Endothelial cell of umbilical vein (primary cell): ENCODE measurements at regions not wholly inside any gene's neighbourhood (a gene's known extent, or its start where the extent isn't known, plus 50 kb on each side); places are given as distances from the start of the nearest gene placed in this dataset.

ENCODE experiments used
- BruUV-seq: library from RNA; stranded (reverse); fragments of 400-500 nt; replicated peaks from 2 replicates; lab custom pipeline; 2021; lab: Mats Ljungman, UMichigan
- CTCF ChIA-PET: fragments of 300-600, 350-600 bp; sonication (Branson Sonifier 250); formaldehyde crosslinking; loops from one replicate; lab custom pipeline; 2021; ENCODE audit warnings: antibody characterized with exemption, inconsistent platforms; lab: Charles Lee
- POLR2A ChIA-PET: fragments of 300-600, 350-600 bp; sonication (Branson Sonifier 250); formaldehyde crosslinking; loops from one replicate; lab custom pipeline; 2021; ENCODE audit warnings: antibody characterized with exemption, inconsistent platforms; lab: Charles Lee
- DNase-seq: peaks from one replicate; pipeline ENCODE4 v3.0.0-alpha.2; 2011; ENCODE audit warnings: low read depth, low spot score
- FAIRE-seq: peaks from 2 replicates; lab custom pipeline; 2011; peaks lifted over from hg19 to GRCh38; lab: Jason Lieb, UNC
- H2AFZ ChIP-seq: 2 replicates; pipeline ENCODE4 v1.6.0; 2012; ENCODE audit warnings: low read depth, low read length, control low read depth, inconsistent platforms
- H3K27ac ChIP-seq: 2 replicates; pipeline ENCODE4 v1.5.1; 2011; ENCODE audit warnings: low read depth, mild to moderate bottlenecking, control low read depth, low read length, moderate library complexity; ENCODE audit not compliant: insufficient read depth
- H3K27me3 ChIP-seq, 2 experiments: 2 replicates each; pipeline versions ENCODE4 v1.6.0 to v1.6.1; 2011; ENCODE audit warnings: low read length in 2 of 2, mixed read lengths in 1 of 2; ENCODE audit not compliant: control insufficient read depth in 2 of 2, insufficient read depth in 2 of 2
- H3K36me3 ChIP-seq, 2 experiments: 2 replicates in 1 of 2; 3 replicates in 1 of 2; pipeline ENCODE4 v1.5.1; 2011; ENCODE audit warnings: low read length in 2 of 2, mild to moderate bottlenecking in 1 of 2, moderate library complexity in 1 of 2; ENCODE audit not compliant: control insufficient read depth in 2 of 2, insufficient read depth in 2 of 2; ENCODE audit errors: extremely low read depth in 1 of 2
- H3K4me1 ChIP-seq: 3 replicates; pipeline ENCODE4 v1.5.1; 2011; ENCODE audit warnings: mild to moderate bottlenecking, low read length; ENCODE audit not compliant: control insufficient read depth, insufficient read depth; ENCODE audit errors: extremely low read depth
- H3K4me2 ChIP-seq: 2 replicates; pipeline ENCODE4 v1.6.1; 2011; ENCODE audit warnings: low read length, control low read depth, mixed read lengths; ENCODE audit not compliant: insufficient read depth
- H3K4me3 ChIP-seq, 3 experiments: fragments of 200-600 bp in 1 of 3; sonication (generic), shearing (Covaris generic) in 1 of 3; replicated peaks in 1 of 3; 2 replicates each; pipeline ENCODE4 v1.5.1; 2011 to 2016; ENCODE audit warnings: control low read depth in 3 of 3, low read length in 3 of 3, mild to moderate bottlenecking in 2 of 3, inconsistent platforms in 1 of 3, low read depth in 1 of 3, moderate library complexity in 1 of 3; ENCODE audit not compliant: insufficient read depth in 1 of 3
- H3K79me2 ChIP-seq: 2 replicates; pipeline ENCODE4 v1.6.0; 2012; ENCODE audit warnings: low read length, inconsistent platforms; ENCODE audit not compliant: control insufficient read depth, insufficient read depth
- H3K9ac ChIP-seq: replicated peaks from 2 replicates; pipeline ENCODE3; 2011; ENCODE audit warnings: low read length, control low read depth; ENCODE audit not compliant: insufficient read depth; ENCODE audit errors: extremely low read depth
- H3K9me1 ChIP-seq: replicated peaks from 3 replicates; pipeline ENCODE4 v1.6.0; 2011; ENCODE audit warnings: mild to moderate bottlenecking, low read length; ENCODE audit not compliant: control insufficient read depth, insufficient read depth; ENCODE audit errors: extremely low read depth
- H3K9me3 ChIP-seq: replicated peaks from 2 replicates; pipeline ENCODE4 v1.5.1; 2012; ENCODE audit warnings: low read length, inconsistent platforms; ENCODE audit not compliant: control insufficient read depth, insufficient read depth
- H4K20me1 ChIP-seq: replicated peaks from 2 replicates; pipeline ENCODE3; 2011; ENCODE audit warnings: mild to moderate bottlenecking, low read length; ENCODE audit not compliant: control insufficient read depth, insufficient read depth; ENCODE audit errors: extremely low read depth
- EZH2 ChIP-seq: IDR thresholded peaks from 2 replicates; pipeline ENCODE4 v1.6.1; 2012; ENCODE audit warnings: borderline replicate concordance, low read depth, mild to moderate bottlenecking, moderate library complexity, low read length, inconsistent platforms; ENCODE audit not compliant: severe bottlenecking
- FOS ChIP-seq: IDR thresholded peaks from 2 replicates; pipeline ENCODE4 v1.6.1; 2011; ENCODE audit warnings: mild to moderate bottlenecking, low read length, moderate library complexity, borderline replicate concordance; ENCODE audit not compliant: insufficient read depth
- GATA2 ChIP-seq: IDR thresholded peaks from 2 replicates; pipeline ENCODE4 v1.7.0; 2011; ENCODE audit warnings: low read depth, mild to moderate bottlenecking, moderate library complexity, mixed read lengths, low read length; ENCODE audit not compliant: insufficient read length, insufficient read depth
- JUN ChIP-seq: IDR thresholded peaks from 2 replicates; pipeline ENCODE4 v1.6.1; 2011; ENCODE audit warnings: borderline replicate concordance, low read depth; ENCODE audit not compliant: insufficient read length, insufficient read depth
- MYC ChIP-seq: IDR thresholded peaks from one replicate; pipeline ENCODE4 v1.6.1; 2011; ENCODE audit warnings: mild to moderate bottlenecking, low read depth, low read length
- POLR2A ChIP-seq: IDR thresholded peaks from 2 replicates; pipeline ENCODE4 v1.6.1; 2012; ENCODE audit warnings: low read depth, mild to moderate bottlenecking, control low read depth, low read length
- POLR2AphosphoS5 ChIP-seq: IDR thresholded peaks from 2 replicates; pipeline ENCODE4 v1.6.1; 2012; ENCODE audit warnings: low read depth, mild to moderate bottlenecking, control low read depth, low read length, moderate library complexity; ENCODE audit not compliant: insufficient read depth
- dilution Hi-C: fragments of 300-500 bp; cut with MboI; formaldehyde crosslinking; loops from one replicate; pipeline ENCODE4 v1.15.0; 2019; ENCODE audit warnings: low sequenced_read_pairs; ENCODE audit not compliant: extremely low pct_ligation_motif_present
- intact Hi-C: fragments of 100-400 bp; cut with micrococcal nuclease; formaldehyde crosslinking; loops from one replicate; pipeline ENCODE4 v1.10.0; 2022
- TF ChIP-seq, protein P1 (sequence below), 2 donors: IDR thresholded peaks; 1 replicate in 1 of 2; 2 replicates in 1 of 2; pipeline ENCODE4 v1.5.1; 2011; ENCODE audit warnings: low read length in 2 of 2, mild to moderate bottlenecking in 2 of 2, moderate library complexity in 2 of 2, control low read depth in 1 of 2, inconsistent platforms in 1 of 2, low read depth in 1 of 2; ENCODE audit not compliant: insufficient read depth in 1 of 2; ENCODE audit errors: extremely low read depth in 1 of 2
- TF ChIP-seq, protein P2 (sequence below): IDR thresholded peaks from 2 replicates; pipeline ENCODE4 v1.6.1; 2011; ENCODE audit not compliant: insufficient read depth, insufficient read length

DNA sequence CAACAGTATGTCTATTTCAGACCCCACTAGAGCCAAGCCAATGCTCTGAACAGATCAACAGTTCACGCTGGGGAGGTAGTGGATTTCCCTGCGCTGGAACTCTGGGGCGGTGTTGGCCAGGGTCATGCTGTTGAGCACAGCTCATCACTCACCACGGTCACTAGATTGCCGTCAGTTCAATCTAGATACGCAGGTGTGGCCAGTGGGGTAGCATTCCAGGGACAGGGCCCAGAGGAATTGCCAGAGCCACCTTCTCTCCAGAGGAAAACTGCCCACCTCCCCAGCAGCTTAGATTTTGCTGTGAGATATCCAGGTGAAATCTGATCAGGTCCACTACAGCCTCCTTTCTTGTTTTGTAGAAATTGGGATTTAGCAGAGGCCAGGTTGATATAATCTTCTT, 101.8 kb downstream of the SOX11 start:
- CTCF ChIA-PET = no interaction called here
- no TSS peak for BruUV-seq
- H3K9ac ChIP-seq = no peak overlapping the region
- H3K36me3 ChIP-seq = no peaks in the 10 kb centered on the region
- FAIRE-seq = no peak
- dilution Hi-C loops = no loop called here
- no peak overlapping the region for H3K4me2 ChIP-seq
- H3K27ac ChIP-seq = no peak overlapping the region
- H3K9me3 ChIP-seq = peaks cover 5% of the 10 kb centered on the region
- H3K9me1 ChIP-seq = no peaks in the 10 kb centered on the region
- DNase-seq = no peak
- no peak for TF ChIP-seq FOS
- no peak for TF ChIP-seq GATA2
- TF ChIP-seq JUN = no peak
- no peak for TF ChIP-seq POLR2AphosphoS5
- TF ChIP-seq MYC = no peak
- TF ChIP-seq, protein P1, sequence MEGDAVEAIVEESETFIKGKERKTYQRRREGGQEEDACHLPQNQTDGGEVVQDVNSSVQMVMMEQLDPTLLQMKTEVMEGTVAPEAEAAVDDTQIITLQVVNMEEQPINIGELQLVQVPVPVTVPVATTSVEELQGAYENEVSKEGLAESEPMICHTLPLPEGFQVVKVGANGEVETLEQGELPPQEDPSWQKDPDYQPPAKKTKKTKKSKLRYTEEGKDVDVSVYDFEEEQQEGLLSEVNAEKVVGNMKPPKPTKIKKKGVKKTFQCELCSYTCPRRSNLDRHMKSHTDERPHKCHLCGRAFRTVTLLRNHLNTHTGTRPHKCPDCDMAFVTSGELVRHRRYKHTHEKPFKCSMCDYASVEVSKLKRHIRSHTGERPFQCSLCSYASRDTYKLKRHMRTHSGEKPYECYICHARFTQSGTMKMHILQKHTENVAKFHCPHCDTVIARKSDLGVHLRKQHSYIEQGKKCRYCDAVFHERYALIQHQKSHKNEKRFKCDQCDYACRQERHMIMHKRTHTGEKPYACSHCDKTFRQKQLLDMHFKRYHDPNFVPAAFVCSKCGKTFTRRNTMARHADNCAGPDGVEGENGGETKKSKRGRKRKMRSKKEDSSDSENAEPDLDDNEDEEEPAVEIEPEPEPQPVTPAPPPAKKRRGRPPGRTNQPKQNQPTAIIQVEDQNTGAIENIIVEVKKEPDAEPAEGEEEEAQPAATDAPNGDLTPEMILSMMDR (IDR thresholded peaks at IDR 0.05; ENCODE audit: extremely low read depth in 1 of 2, insufficient read depth in 1 of 2, low read depth in 1 of 2, low read length in 2 of 2) = no peak
- TF ChIP-seq POLR2A = no peak
- TF ChIP-seq, protein P2, sequence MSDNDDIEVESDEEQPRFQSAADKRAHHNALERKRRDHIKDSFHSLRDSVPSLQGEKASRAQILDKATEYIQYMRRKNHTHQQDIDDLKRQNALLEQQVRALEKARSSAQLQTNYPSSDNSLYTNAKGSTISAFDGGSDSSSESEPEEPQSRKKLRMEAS = no peak
- no peak for TF ChIP-seq EZH2
- H3K79me2 ChIP-seq = no peaks in the 10 kb centered on the region
- no peak overlapping the region for H2AFZ ChIP-seq
- no peaks in the 10 kb centered on the region for H3K27me3 ChIP-seq
- no peak overlapping the region for H3K4me3 ChIP-seq
- H4K20me1 ChIP-seq = no peaks in the 10 kb centered on the region
- POLR2A ChIA-PET = no interaction called here
- intact Hi-C loops = no loop called here
- no peaks in the 10 kb centered on the region for H3K4me1 ChIP-seq
